ENCODE measurements at regions not wholly inside any gene's neighbourhood (a gene's known extent, or its start where the extent isn't known, plus 50 kb on each side); places are given as distances from the start of the nearest gene placed in this dataset.

GRCh38 chr4:124785645-124786044 lies 73.1 kb upstream of the ANKRD50 start:
- Histone ChIP-seq H2AFZ (ENCODE audit: low read length) (no peak overlapping the region), H3K4me1 (ENCODE audit: control insufficient read depth in 2 of 2, insufficient read depth in 1 of 2, low read depth in 1 of 2, low read length in 2 of 2) (no peaks in the 10 kb centered on the region), H3K36me3 (replicated peaks in 1 of 2; ENCODE audit: control insufficient read depth in 2 of 2, insufficient read depth in 2 of 2, low read length in 2 of 2) (no peaks in the 10 kb centered on the region), H3K18ac (ENCODE audit: low read length) (no peak overlapping the region), H2AK5ac (ENCODE audit: low read depth, low read length) (no peak overlapping the region), H2BK15ac (ENCODE audit: low read length) (no peak overlapping the region), H4K8ac (ENCODE audit: low read depth, low read length) (no peak overlapping the region), H4K91ac (ENCODE audit: low read depth, low read length, poor library complexity) (no peak overlapping the region), H3K14ac (ENCODE audit: low read length) (no peak overlapping the region), H3K79me1 (ENCODE audit: low read depth, low read length) (no peaks in the 10 kb centered on the region), H3K9ac (ENCODE audit: low read depth, low read length, poor library complexity) (no peak overlapping the region), H3K27ac (replicated peaks; ENCODE audit: low read length) (no peak overlapping the region), H3K4me3 (ENCODE audit: low read length in 2 of 2) (no peak overlapping the region), H3K9me3 (replicated peaks in 1 of 2; ENCODE audit: control insufficient read depth in 2 of 2, insufficient read depth in 1 of 2, low read depth in 1 of 2, low read length in 2 of 2) (peaks cover 0 to 2% of the 10 kb centered on the region in 2 donors), H3K23ac (ENCODE audit: low read depth, low read length, poor library complexity) (no peak overlapping the region), H2BK120ac (ENCODE audit: low read depth, low read length) (no peak overlapping the region), H3K4me2 (ENCODE audit: insufficient read depth, low read length, poor library complexity, severe bottlenecking) (no peak overlapping the region), H3K4ac (ENCODE audit: low read length) (no peak overlapping the region), H3K27me3 (ENCODE audit: control insufficient read depth in 3 of 3, insufficient read depth in 3 of 3, low read depth in 1 of 3, low read length in 3 of 3) (no peaks in the 10 kb centered on the region), H2BK5ac (ENCODE audit: low read length) (no peak overlapping the region), H2BK12ac (ENCODE audit: low read length) (no peak overlapping the region)
- DNase-seq (ENCODE audit: low spot score), result no peak
- WGBS, 2 donors (ENCODE audit: extremely low coverage in 2 of 2, insufficient read length in 2 of 2, insufficient replicate concordance in 1 of 2), result no CpG with 5 or more reads among the region's 1 CpG

GRCh38 chr4:124783847-124784246 lies 71.3 kb upstream of the ANKRD50 start:
- Histone ChIP-seq H4K8ac (ENCODE audit: low read depth, low read length) (no peak overlapping the region), H3K27ac (replicated peaks; ENCODE audit: low read length) (no peak overlapping the region), H4K91ac (ENCODE audit: low read depth, low read length, poor library complexity) (no peak overlapping the region), H3K9ac (ENCODE audit: low read depth, low read length, poor library complexity) (no peak overlapping the region), H3K14ac (ENCODE audit: low read length) (no peak overlapping the region), H2AK5ac (ENCODE audit: low read depth, low read length) (no peak overlapping the region), H2BK120ac (ENCODE audit: low read depth, low read length) (no peak overlapping the region), H3K27me3 (ENCODE audit: control insufficient read depth in 3 of 3, insufficient read depth in 3 of 3, low read depth in 1 of 3, low read length in 3 of 3) (no peaks in the 10 kb centered on the region), H2BK15ac (ENCODE audit: low read length) (no peak overlapping the region), H3K9me3 (replicated peaks in 1 of 2; ENCODE audit: control insufficient read depth in 2 of 2, insufficient read depth in 1 of 2, low read depth in 1 of 2, low read length in 2 of 2) (peaks cover 0 to 7% of the 10 kb centered on the region in 2 donors), H3K23ac (ENCODE audit: low read depth, low read length, poor library complexity) (no peak overlapping the region), H3K36me3 (replicated peaks in 1 of 2; ENCODE audit: control insufficient read depth in 2 of 2, insufficient read depth in 2 of 2, low read length in 2 of 2) (no peaks in the 10 kb centered on the region), H3K4me1 (ENCODE audit: control insufficient read depth in 2 of 2, insufficient read depth in 1 of 2, low read depth in 1 of 2, low read length in 2 of 2) (no peaks in the 10 kb centered on the region), H3K4me2 (ENCODE audit: insufficient read depth, low read length, poor library complexity, severe bottlenecking) (no peak overlapping the region), H3K79me1 (ENCODE audit: low read depth, low read length) (no peaks in the 10 kb centered on the region), H2BK5ac (ENCODE audit: low read length) (no peak overlapping the region), H3K4ac (ENCODE audit: low read length) (no peak overlapping the region), H2AFZ (ENCODE audit: low read length) (no peak overlapping the region), H2BK12ac (ENCODE audit: low read length) (no peak overlapping the region), H3K4me3 (ENCODE audit: low read length in 2 of 2) (no peak overlapping the region), H3K18ac (ENCODE audit: low read length) (no peak overlapping the region)
- DNase-seq (ENCODE audit: low spot score), result no peak

GRCh38 chr4:124777007-124777406 lies 64.5 kb upstream of the ANKRD50 start:
- Histone ChIP-seq H2AK5ac (ENCODE audit: low read depth, low read length) (no peak overlapping the region), H2BK12ac (ENCODE audit: low read length) (no peak overlapping the region), H3K27ac (replicated peaks; ENCODE audit: low read length) (no peak overlapping the region), H3K9ac (ENCODE audit: low read depth, low read length, poor library complexity) (no peak overlapping the region), H3K4me3 (ENCODE audit: low read length in 2 of 2) (no peak overlapping the region), H3K4me1 (ENCODE audit: control insufficient read depth in 2 of 2, insufficient read depth in 1 of 2, low read depth in 1 of 2, low read length in 2 of 2) (no peaks in the 10 kb centered on the region), H3K23ac (ENCODE audit: low read depth, low read length, poor library complexity) (no peak overlapping the region), H2AFZ (ENCODE audit: low read length) (no peak overlapping the region), H3K9me3 (replicated peaks in 1 of 2; ENCODE audit: control insufficient read depth in 2 of 2, insufficient read depth in 1 of 2, low read depth in 1 of 2, low read length in 2 of 2) (peaks cover 0 to 10% of the 10 kb centered on the region in 2 donors), H4K91ac (ENCODE audit: low read depth, low read length, poor library complexity) (no peak overlapping the region), H3K18ac (ENCODE audit: low read length) (no peak overlapping the region), H3K4me2 (ENCODE audit: insufficient read depth, low read length, poor library complexity, severe bottlenecking) (no peak overlapping the region), H3K27me3 (ENCODE audit: control insufficient read depth in 3 of 3, insufficient read depth in 3 of 3, low read depth in 1 of 3, low read length in 3 of 3) (no peaks in the 10 kb centered on the region), H3K36me3 (replicated peaks in 1 of 2; ENCODE audit: control insufficient read depth in 2 of 2, insufficient read depth in 2 of 2, low read length in 2 of 2) (no peaks in the 10 kb centered on the region), H3K79me1 (ENCODE audit: low read depth, low read length) (no peaks in the 10 kb centered on the region), H2BK120ac (ENCODE audit: low read depth, low read length) (no peak overlapping the region), H2BK15ac (ENCODE audit: low read length) (no peak overlapping the region), H3K14ac (ENCODE audit: low read length) (no peak overlapping the region), H3K4ac (ENCODE audit: low read length) (no peak overlapping the region), H4K8ac (ENCODE audit: low read depth, low read length) (no peak overlapping the region), H2BK5ac (ENCODE audit: low read length) (no peak overlapping the region)
- no CpG with 5 or more reads among the region's 1 CpG for WGBS, 2 donors (ENCODE audit: extremely low coverage in 2 of 2, insufficient read length in 2 of 2, insufficient replicate concordance in 1 of 2)
- DNase-seq (ENCODE audit: low spot score), result no peak

DNA sequence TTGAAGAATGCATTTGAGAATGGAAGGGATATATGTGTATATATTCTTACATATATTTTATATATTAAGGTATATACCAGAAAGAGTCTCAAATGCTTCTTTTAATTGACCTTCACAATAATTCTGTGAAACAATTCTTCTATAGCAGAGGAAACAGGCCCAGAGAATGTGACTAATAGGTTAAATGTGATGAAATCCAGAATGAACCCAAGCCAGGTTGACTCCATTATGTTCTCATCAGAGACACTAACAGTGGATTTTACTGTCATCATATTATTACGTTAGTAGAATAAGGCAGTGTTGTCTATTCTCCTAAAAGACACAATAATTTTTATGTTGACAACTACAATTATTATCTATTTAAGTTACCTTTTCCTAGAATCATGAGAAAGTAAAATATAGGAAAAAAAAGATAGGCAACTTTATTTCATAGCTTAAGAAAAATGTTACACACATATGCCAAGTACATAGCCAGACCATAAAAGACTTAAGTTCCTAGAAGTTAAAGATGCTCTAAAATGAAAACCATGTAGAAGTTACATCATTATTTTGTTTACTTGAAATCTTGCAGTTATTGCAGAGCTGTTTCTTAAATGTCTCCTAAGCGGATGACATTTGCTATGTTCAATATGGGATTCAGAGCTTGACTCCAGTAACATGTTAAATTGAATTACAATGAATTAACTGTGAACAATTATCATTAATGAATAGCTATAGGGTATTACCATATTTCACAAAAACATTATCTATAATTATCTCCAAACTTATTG lies 56.2 kb upstream of the ANKRD50 start:
- Histone ChIP-seq H3K79me1 (ENCODE audit: low read depth, low read length) (no peaks in the 10 kb centered on the region), H3K27me3 (ENCODE audit: control insufficient read depth in 3 of 3, insufficient read depth in 3 of 3, low read depth in 1 of 3, low read length in 3 of 3) (no peaks in the 10 kb centered on the region), H3K27ac (replicated peaks; ENCODE audit: low read length) (no peak overlapping the region), H3K9me3 (replicated peaks in 1 of 2; ENCODE audit: control insufficient read depth in 2 of 2, insufficient read depth in 1 of 2, low read depth in 1 of 2, low read length in 2 of 2) (no peaks in the 10 kb centered on the region), H3K23ac (ENCODE audit: low read depth, low read length, poor library complexity) (no peak overlapping the region), H3K4ac (ENCODE audit: low read length) (no peak overlapping the region), H3K9ac (ENCODE audit: low read depth, low read length, poor library complexity) (no peak overlapping the region), H3K36me3 (replicated peaks in 1 of 2; ENCODE audit: control insufficient read depth in 2 of 2, insufficient read depth in 2 of 2, low read length in 2 of 2) (no peaks in the 10 kb centered on the region), H3K14ac (ENCODE audit: low read length) (no peak overlapping the region), H2BK15ac (ENCODE audit: low read length) (no peak overlapping the region), H2BK12ac (ENCODE audit: low read length) (no peak overlapping the region), H3K18ac (ENCODE audit: low read length) (no peak overlapping the region), H4K91ac (ENCODE audit: low read depth, low read length, poor library complexity) (no peak overlapping the region), H2BK120ac (ENCODE audit: low read depth, low read length) (no peak overlapping the region), H2BK5ac (ENCODE audit: low read length) (no peak overlapping the region), H2AK5ac (ENCODE audit: low read depth, low read length) (no peak overlapping the region), H3K4me3 (ENCODE audit: low read length in 2 of 2) (no peak overlapping the region), H3K4me2 (ENCODE audit: insufficient read depth, low read length, poor library complexity, severe bottlenecking) (no peak overlapping the region), H2AFZ (ENCODE audit: low read length) (no peak overlapping the region), H4K8ac (ENCODE audit: low read depth, low read length) (no peak overlapping the region), H3K4me1 (ENCODE audit: control insufficient read depth in 2 of 2, insufficient read depth in 1 of 2, low read depth in 1 of 2, low read length in 2 of 2) (no peaks in the 10 kb centered on the region)
- WGBS, 2 donors (ENCODE audit: extremely low coverage in 2 of 2, insufficient read length in 2 of 2, insufficient replicate concordance in 1 of 2), result no CpG with 5 or more reads among the region's 2 CpGs
- DNase-seq (ENCODE audit: low spot score), result no peak
